ENCODE measurements at regions not wholly inside any gene's neighbourhood (a gene's known extent, or its start where the extent isn't known, plus 50 kb on each side); places are given as distances from the start of the nearest gene placed in this dataset.

- H3K79me2 ChIP-seq (ENCODE audit: insufficient read depth, low read length): no peaks in the 10 kb centered on the region
- TF ChIP-seq CTCF (IDR thresholded peaks at IDR 0.05; ENCODE audit: insufficient read depth, low read depth, low read length) (no peak), EZH2 (IDR thresholded peaks at IDR 0.05; ENCODE audit: insufficient read depth, low read length) (no peak)
- Mint-ChIP-seq H3K9me3 (ENCODE audit: unreplicated experiment) (no peaks in the 10 kb centered on the region), H3K27me3 (ENCODE audit: low read depth, unreplicated experiment) (peaks cover 3% of the 10 kb centered on the region), H3K27ac (ENCODE audit: unreplicated experiment) (no peak overlapping the region), H3K4me3 (ENCODE audit: unreplicated experiment) (no peak overlapping the region), H3K4me1 (ENCODE audit: low read depth, unreplicated experiment) (peaks cover 13% of the 10 kb centered on the region), H3K36me3 (ENCODE audit: low read depth, unreplicated experiment) (no peaks in the 10 kb centered on the region)
- no peak overlapping the region for H3K4me3 ChIP-seq (ENCODE audit: insufficient read depth, low read depth, low read length)
- no peaks in the 10 kb centered on the region for H3K9me3 ChIP-seq (ENCODE audit: insufficient read depth, low read depth, low read length)
- H3K27ac ChIP-seq (ENCODE audit: low read depth, low read length): no peak overlapping the region
- H4K20me1 ChIP-seq (ENCODE audit: insufficient read depth, low read length): no peaks in the 10 kb centered on the region
- H3K36me3 ChIP-seq (ENCODE audit: insufficient read depth, low read length): no peaks in the 10 kb centered on the region
- no peak for DNase-seq (ENCODE audit: low read depth)
- H3K9ac ChIP-seq (ENCODE audit: low read length): no peak overlapping the region
- no peak overlapping the region for H2AFZ ChIP-seq (ENCODE audit: low read depth, low read length)
- H3K4me2 ChIP-seq (ENCODE audit: low read length): no peak overlapping the region
- FAIRE-seq: no peak
- peaks cover 3% of the 10 kb centered on the region for H3K27me3 ChIP-seq (ENCODE audit: insufficient read depth, low read length)
- no peaks in the 10 kb centered on the region for H3K4me1 ChIP-seq (ENCODE audit: insufficient read depth, low read length)
Observed at GRCh38 chr20:6680441-6680840, 87.0 kb upstream of the BMP2 start.

- H3K4me1 ChIP-seq (ENCODE audit: insufficient read depth, low read length): no peaks in the 10 kb centered on the region
- DNase-seq (ENCODE audit: low read depth) (no peak), FAIRE-seq (no peak)
- peaks cover 3% of the 10 kb centered on the region for H3K27me3 Mint-ChIP-seq (ENCODE audit: low read depth, unreplicated experiment)
- H2AFZ ChIP-seq (ENCODE audit: low read depth, low read length): no peak overlapping the region
- no peak overlapping the region for H3K27ac ChIP-seq (ENCODE audit: low read depth, low read length)
- no peak overlapping the region for H3K4me2 ChIP-seq (ENCODE audit: low read length)
- H3K4me3 ChIP-seq (ENCODE audit: insufficient read depth, low read depth, low read length): no peak overlapping the region
- peaks cover 3% of the 10 kb centered on the region for H3K27me3 ChIP-seq (ENCODE audit: insufficient read depth, low read length)
- no peaks in the 10 kb centered on the region for H3K36me3 ChIP-seq (ENCODE audit: insufficient read depth, low read length)
- H3K4me3 Mint-ChIP-seq (ENCODE audit: unreplicated experiment): no peak overlapping the region
- TF ChIP-seq CTCF (IDR thresholded peaks at IDR 0.05; ENCODE audit: insufficient read depth, low read depth, low read length) (no peak), EZH2 (IDR thresholded peaks at IDR 0.05; ENCODE audit: insufficient read depth, low read length) (no peak)
- H3K9ac ChIP-seq (ENCODE audit: low read length): no peak overlapping the region
- H3K4me1 Mint-ChIP-seq (ENCODE audit: low read depth, unreplicated experiment): peaks cover 1% of the 10 kb centered on the region
- no peak overlapping the region for H3K27ac Mint-ChIP-seq (ENCODE audit: unreplicated experiment)
- no peaks in the 10 kb centered on the region for H3K79me2 ChIP-seq (ENCODE audit: insufficient read depth, low read length)
- H3K9me3 ChIP-seq (ENCODE audit: insufficient read depth, low read depth, low read length): no peaks in the 10 kb centered on the region
- no peaks in the 10 kb centered on the region for H3K36me3 Mint-ChIP-seq (ENCODE audit: low read depth, unreplicated experiment)
- no peaks in the 10 kb centered on the region for H3K9me3 Mint-ChIP-seq (ENCODE audit: unreplicated experiment)
- no peaks in the 10 kb centered on the region for H4K20me1 ChIP-seq (ENCODE audit: insufficient read depth, low read length)
Observed at GRCh38 chr20:6679086-6679485, 88.4 kb upstream of the BMP2 start.

DNA sequence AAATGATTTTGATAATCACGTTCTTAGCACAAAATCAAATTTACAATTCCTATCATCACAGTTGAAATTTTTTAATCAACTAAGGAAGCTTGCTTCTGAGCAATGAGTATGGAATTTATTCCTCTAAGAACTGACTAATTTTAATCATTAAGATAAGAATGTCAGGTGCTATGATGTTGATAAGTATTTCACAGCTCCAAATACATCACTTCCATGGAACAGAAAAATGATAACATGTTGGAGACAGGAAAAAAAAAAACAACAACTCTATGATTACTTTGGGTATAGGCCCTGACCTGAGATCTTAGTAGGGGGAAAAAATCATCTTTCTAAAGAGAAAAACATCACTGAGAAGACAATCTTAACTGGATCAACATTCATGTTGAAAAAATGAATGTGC is 89.4 kb upstream of the BMP2 start:
- H3K36me3 Mint-ChIP-seq (ENCODE audit: low read depth, unreplicated experiment): no peaks in the 10 kb centered on the region
- no peaks in the 10 kb centered on the region for H3K4me1 ChIP-seq (ENCODE audit: insufficient read depth, low read length)
- peaks cover 5% of the 10 kb centered on the region for H3K27me3 Mint-ChIP-seq (ENCODE audit: low read depth, unreplicated experiment)
- H2AFZ ChIP-seq (ENCODE audit: low read depth, low read length): no peak overlapping the region
- H3K9ac ChIP-seq (ENCODE audit: low read length): no peak overlapping the region
- DNase-seq (ENCODE audit: low read depth) (no peak), FAIRE-seq (no peak)
- H3K27ac Mint-ChIP-seq (ENCODE audit: unreplicated experiment): no peak overlapping the region
- no peak overlapping the region for H3K27ac ChIP-seq (ENCODE audit: low read depth, low read length)
- H3K4me2 ChIP-seq (ENCODE audit: low read length): no peak overlapping the region
- peaks cover 3% of the 10 kb centered on the region for H3K27me3 ChIP-seq (ENCODE audit: insufficient read depth, low read length)
- peaks cover 1% of the 10 kb centered on the region for H3K4me1 Mint-ChIP-seq (ENCODE audit: low read depth, unreplicated experiment)
- no peaks in the 10 kb centered on the region for H3K79me2 ChIP-seq (ENCODE audit: insufficient read depth, low read length)
- TF ChIP-seq CTCF (IDR thresholded peaks at IDR 0.05; ENCODE audit: insufficient read depth, low read depth, low read length) (no peak), EZH2 (IDR thresholded peaks at IDR 0.05; ENCODE audit: insufficient read depth, low read length) (no peak)
- H3K4me3 Mint-ChIP-seq (ENCODE audit: unreplicated experiment): no peak overlapping the region
- no peaks in the 10 kb centered on the region for H4K20me1 ChIP-seq (ENCODE audit: insufficient read depth, low read length)
- H3K9me3 ChIP-seq (ENCODE audit: insufficient read depth, low read depth, low read length): no peaks in the 10 kb centered on the region
- no peaks in the 10 kb centered on the region for H3K9me3 Mint-ChIP-seq (ENCODE audit: unreplicated experiment)
- no peaks in the 10 kb centered on the region for H3K36me3 ChIP-seq (ENCODE audit: insufficient read depth, low read length)
- H3K4me3 ChIP-seq (ENCODE audit: insufficient read depth, low read depth, low read length): no peak overlapping the region

Data from astrocyte (in vitro differentiated cells and primary cell).